Cardiac fibroblast (primary cell): ENCODE measurements at regions not wholly inside any gene's neighbourhood (a gene's known extent, or its start where the extent isn't known, plus 50 kb on each side); places are given as distances from the start of the nearest gene placed in this dataset.

Experiments
- DNase-seq, 2 donors: peaks; one replicate each; pipeline versions ENCODE4 v3.0.0 to v3.0.0-alpha.2; 2010; ENCODE audit warnings: low read depth in 2 of 2
- H3K4me3 ChIP-seq, 2 donors: replicated peaks in 1 of 2; 1 replicate in 1 of 2; 2 replicates in 1 of 2; pipeline ENCODE4 v1.5.1; 2011; ENCODE audit warnings: low read depth in 2 of 2, low read length in 2 of 2, mild to moderate bottlenecking in 2 of 2, moderate library complexity in 1 of 2
- CTCF ChIP-seq: IDR thresholded peaks from one replicate; pipeline ENCODE4 v1.5.1; 2011; ENCODE audit warnings: low read depth, mild to moderate bottlenecking, low read length, inconsistent platforms

DNA sequence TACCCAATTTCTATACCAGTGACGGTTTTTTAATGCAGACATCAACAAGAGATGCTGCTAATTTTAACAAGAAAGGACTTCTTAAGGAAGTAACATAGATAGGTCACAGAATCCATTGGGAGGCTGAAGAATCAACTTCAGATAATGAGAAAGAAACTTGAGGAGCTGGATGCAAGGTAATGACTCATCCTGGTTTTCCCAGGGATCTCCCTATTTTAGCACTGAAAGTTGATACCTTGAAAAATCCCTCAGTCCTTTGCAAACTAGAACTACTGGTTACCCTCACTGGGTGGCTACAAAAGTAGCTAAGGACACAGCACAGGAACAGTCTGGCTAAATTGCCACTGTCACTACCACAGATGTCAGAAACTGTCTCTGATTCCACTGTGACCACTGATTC is 561.9 kb downstream of the FLRT2 start:
- no peak for DNase-seq
- TF ChIP-seq CTCF = no peak
- no peak overlapping the region for H3K4me3 ChIP-seq

DNA sequence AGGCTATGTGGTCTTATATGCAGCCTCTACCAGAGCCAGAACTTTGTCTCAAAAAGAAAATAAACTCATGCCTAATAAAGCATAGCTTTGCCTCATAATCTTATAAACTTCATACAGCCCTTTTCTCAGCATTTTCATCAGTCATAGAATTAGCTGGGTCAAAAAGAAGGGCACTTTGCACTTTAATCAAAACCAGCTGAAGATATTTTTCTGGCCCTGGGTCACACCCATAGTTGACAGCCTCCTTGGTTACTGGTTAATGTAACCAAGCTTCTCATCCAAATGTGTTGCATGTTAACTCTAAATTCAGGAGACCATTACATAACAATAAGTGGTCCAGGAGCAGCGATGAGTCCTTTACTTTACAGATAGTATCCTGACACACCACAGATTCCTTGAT is 558.2 kb downstream of the FLRT2 start:
- TF ChIP-seq CTCF = no peak
- no peak overlapping the region for H3K4me3 ChIP-seq
- no peak for DNase-seq

GRCh38 chr14:86087377-86087776 is 557.4 kb downstream of the FLRT2 start:
- TF ChIP-seq CTCF = no peak
- DNase-seq = no peak
- H3K4me3 ChIP-seq = no peak overlapping the region

DNA sequence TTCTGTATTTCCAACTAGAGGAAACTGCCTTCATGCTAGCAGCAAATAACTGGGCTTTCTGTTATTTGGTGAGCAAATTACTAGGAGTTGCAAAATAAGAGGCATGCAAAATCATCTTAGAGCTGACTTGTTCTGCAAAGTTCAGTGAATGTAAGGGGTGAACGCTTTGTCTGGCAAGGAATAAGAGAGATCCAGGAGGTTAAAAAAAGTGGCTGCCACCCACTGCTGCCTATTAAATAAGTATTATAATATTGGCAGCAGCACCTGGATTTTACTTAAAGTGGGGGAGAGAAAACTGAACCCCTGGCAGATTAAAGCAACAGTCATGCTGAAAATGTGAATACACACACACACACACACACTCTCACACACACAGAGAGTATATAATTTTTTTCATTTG is 557.0 kb downstream of the FLRT2 start:
- H3K4me3 ChIP-seq = no peak overlapping the region
- DNase-seq = no peak
- no peak for TF ChIP-seq CTCF

DNA sequence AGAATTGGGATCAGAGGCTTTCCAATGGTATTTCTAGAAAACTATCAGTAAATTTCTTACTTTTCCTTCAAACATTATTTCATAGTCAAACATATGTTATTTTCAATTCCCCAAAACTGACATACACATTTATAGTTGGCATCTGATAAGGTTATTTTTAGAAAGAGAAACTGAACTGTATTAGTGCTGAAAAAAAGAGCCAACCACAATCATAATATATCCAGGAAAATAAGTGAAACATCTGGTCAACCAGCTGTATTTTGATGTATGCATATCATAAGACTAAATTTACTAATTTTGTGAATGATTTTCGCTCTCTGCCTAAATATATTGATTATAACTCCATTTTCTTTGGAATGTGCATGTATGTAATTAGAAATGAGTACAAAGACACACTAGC is 554.2 kb downstream of the FLRT2 start:
- no peak for DNase-seq
- H3K4me3 ChIP-seq = no peak overlapping the region
- TF ChIP-seq CTCF = no peak

DNA sequence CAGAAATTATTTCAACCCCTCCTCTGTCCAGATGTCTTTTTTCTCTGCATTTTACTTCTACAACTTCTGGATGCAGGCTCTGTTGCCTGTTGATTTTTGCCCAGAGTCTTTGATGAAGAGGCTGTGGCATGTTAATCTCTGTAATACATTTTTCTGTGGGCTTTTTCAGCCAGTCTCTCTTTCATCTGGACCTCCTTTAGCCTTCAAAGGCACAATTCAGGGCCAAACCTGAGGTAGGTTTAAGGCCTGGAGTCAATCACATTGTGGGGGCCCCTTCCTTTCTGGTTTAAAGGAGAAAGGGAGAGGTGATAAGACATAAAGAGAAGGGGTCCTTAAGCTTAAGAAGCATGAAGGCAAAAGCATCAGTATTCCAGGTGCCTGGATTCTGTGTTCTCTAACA is 553.7 kb downstream of the FLRT2 start:
- TF ChIP-seq CTCF = no peak
- no peak for DNase-seq
- no peak overlapping the region for H3K4me3 ChIP-seq

DNA sequence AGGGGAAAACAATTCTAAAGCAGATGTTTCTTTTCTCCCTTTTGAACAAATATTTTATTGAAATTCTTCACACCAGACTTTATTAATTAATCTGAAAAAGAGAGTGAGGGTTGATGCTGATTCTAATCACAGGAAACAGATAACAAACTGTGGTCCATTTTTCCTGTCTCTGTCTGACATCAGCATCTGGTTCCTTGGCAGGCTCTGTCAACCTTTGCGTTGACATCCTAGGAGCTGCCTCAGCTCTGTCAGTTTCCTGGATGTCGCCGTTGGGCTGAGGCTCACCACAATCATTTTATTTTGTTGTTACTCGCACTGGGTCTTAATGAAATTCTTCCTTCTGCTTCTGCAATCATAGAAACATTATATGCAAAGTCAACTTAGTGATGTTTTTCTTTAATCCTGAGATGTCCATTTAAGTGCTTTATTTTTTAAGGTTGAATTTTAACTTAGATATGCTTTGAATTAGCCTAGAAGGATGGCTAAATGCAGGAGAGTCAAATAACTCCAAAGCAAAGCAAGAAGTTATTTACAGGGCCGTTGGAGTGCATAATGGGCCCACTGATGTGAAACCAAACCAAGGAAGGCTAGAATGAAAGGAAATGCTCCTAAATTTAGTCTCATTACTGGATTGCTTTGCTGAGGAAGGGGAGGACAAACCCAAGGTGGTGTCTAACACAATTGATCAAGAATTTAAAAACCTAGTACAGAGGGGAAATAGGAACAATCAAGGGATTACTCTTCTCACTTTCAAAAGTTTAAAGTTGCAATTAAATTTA is 542.4 kb downstream of the FLRT2 start:
- H3K4me3 ChIP-seq = no peak overlapping the region
- no peak for DNase-seq
- no peak for TF ChIP-seq CTCF
